Stimulated activated CD4-positive, alpha-beta T cell treated with anti-CD3 and anti-CD28 coated beads, Interleukin-4, amount 100 ng/mL, for 24 hours (primary cell): ENCODE measurements at regions not wholly inside any gene's neighbourhood (a gene's known extent, or its start where the extent isn't known, plus 50 kb on each side); places are given as distances from the start of the nearest gene placed in this dataset.
"Not testable (repeated sequence)": the region's sequence is repeated elsewhere in the genome, so short reads cannot be mapped to it uniquely, and the experiment has no call there.

Experiments used
- DNase-seq: peaks from one replicate; pipeline ENCODE4 v3.0.0-alpha.2; 2020

DNA sequence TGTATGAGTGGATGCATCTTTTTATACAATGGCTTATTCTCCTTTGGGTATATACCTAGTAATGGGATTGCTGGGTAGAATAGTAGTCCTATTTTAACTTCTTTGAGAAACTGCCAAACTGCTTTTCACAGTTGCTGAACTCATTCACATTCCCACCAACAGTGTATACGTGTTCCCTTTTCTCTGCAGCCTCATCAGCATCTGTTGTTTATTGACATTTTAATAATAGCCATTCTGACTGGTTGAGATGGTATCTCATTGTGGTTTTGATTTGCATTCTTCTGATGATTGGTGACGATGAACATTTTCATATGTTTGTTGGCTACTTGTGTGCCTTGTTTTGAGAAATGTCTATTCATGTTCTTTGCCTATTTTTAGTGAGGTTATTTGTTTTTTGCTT lies 687.0 kb upstream of the EPHA5 start:
- DNase-seq = no peak

GRCh38 chr4:66355328-66355727 lies 685.0 kb upstream of the EPHA5 start:
- DNase-seq = no peak

GRCh38 chr4:66351761-66352160 lies 681.5 kb upstream of the EPHA5 start:
- DNase-seq = no peak

DNA sequence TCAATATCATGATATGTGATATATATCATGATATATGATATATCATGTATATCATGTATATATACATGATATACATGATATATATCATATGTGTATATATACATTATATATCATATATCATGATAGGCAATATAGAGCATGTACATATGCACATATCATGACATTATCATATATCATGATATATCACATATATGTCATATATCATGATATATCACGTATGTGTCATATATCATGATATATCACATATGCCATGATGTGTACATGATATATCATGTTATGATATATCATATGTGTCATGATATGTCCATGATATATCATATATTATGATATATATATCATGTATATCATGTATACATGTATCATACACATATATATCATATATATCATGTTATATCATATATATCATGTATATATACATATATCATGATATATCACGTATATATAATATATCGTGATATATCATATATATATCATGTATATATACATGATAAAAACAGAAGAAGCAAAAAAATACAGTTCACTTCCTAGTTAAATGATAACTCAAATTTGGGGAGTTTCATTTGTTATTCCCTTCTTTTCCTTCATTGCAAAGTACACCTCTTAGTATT lies 670.1 kb upstream of the EPHA5 start:
- DNase-seq = no peak

- no peak for DNase-seq
Observed at GRCh38 chr4:66339007-66339406, 668.7 kb upstream of the EPHA5 start.

GRCh38 chr4:66331761-66332160 lies 661.5 kb upstream of the EPHA5 start:
- DNase-seq = no peak

DNA sequence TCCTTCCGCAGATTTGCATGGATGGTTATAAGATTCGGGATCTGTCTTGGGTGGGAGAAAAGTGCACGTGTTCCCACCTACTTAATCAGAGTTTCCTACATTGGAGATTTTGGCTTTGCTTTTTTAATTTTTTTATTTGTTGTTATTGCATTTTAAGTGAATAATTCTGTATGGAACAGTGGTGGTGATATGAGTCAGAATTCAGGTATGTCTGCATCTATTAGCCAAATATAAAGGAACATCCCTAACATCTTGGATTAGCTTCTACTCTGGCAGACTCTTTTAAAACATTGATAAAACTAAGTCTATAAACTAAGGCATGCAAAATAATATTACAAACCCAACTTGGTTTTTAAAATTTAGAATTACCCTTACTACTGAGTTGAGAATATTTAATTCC lies 659.8 kb upstream of the EPHA5 start:
- no peak for DNase-seq

- DNase-seq = no peak
Observed at GRCh38 chr4:66328803-66329574, 658.7 kb upstream of the EPHA5 start.

DNA sequence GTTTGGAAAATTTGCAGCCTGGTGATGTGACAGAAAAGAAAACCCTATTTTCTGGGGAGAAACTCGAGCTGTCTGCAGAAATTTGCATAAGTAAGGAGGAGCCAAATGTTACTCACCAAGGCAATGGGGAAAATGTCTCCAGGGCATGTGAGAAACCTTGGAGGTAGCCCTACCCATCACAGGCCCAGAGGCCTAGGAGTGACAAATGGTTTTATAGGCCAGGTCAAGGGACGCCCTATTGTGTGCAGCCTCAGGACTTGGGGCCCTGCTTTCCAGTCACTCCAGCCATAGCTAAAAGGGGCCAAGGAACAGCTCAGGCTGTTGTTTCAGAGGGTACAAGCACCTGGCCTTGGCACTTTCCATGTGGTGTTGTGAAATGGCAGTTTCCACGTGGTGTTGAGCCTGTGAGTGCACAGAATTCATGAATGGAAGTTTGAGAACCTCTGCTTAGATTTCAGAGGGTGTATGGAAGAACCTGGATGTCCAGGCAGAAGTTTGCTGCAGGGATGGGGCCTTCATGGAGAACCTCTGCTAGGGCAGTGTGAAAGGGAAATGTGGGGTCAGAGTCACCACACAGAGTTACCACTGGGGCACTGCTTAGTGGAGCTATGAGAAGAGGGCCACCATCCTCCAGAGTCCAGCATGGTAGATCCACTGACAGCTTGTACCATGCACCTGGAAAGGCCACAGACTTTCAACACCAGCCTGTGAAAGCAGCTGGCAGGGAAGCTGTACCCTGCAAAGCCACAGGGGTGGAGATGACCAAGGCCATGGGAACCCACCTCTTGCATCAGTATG lies 637.6 kb upstream of the EPHA5 start:
- DNase-seq = no peak

GRCh38 chr4:66300336-66300934 lies 630.1 kb upstream of the EPHA5 start:
- DNase-seq = no peak

- DNase-seq = no peak
Observed at GRCh38 chr4:66298569-66298968, 628.3 kb upstream of the EPHA5 start.

GRCh38 chr4:66297703-66298102 lies 627.4 kb upstream of the EPHA5 start:
- DNase-seq = no peak

DNA sequence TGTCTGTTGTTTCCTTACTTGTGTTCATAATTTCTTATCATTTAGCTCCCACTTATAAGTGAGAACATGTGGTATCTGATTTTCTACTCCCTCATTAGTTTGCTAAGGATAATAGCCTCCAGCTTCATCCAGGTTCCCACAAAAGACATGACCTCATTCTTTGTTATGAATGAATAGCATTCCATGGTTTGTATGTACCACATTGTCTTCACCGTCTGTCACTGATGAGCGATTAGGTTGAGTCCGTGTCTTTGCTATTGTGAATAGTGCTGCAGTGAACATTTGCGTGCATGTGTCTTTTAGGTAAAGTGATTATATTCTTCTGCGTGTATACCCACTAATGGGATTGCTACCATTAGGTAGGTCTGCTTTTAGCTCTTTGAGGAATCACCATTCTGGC lies 624.3 kb upstream of the EPHA5 start:
- no peak for DNase-seq

DNA sequence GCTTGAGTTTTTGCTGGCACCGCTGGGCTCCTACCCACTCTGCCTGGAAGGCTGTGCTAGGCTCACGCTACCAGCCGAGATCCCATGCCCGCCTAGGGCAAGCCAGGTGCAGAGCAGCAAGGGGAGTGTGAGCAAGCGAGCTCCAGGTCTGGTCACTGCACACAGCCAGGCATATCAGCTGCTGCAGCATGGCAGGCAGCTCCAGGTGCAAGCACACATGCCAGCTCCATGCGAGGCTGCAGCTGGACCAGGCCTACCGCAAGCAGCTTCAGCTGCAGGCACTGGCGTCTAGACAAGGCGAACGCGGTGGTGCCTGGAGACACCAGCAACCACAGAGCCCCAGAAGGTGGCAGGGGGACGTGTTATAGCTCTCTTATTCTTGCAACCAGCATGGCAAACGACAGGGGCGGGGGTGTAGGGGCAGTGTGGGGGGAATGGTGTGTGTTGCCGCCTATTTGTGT lies 614.7 kb upstream of the EPHA5 start:
- no peak for DNase-seq

DNA sequence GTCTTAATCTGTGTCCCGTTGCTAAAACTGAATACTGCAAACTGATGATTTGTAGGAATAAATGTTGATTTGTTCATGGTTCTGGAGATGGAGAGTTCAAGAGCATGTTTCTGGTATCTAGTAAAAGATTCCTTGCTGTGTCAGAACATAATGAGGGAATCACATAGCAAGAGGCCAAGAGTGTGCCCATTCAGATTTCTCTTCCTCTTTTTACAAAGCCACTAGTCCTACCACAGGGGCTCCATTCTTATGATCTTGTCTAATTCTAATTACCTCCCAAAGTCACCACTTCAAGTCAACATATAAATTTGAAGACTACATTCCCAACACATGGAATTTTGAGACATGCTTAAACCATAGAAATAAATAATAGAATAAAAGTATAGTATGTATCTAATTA lies 608.8 kb upstream of the EPHA5 start:
- DNase-seq = no peak

DNA sequence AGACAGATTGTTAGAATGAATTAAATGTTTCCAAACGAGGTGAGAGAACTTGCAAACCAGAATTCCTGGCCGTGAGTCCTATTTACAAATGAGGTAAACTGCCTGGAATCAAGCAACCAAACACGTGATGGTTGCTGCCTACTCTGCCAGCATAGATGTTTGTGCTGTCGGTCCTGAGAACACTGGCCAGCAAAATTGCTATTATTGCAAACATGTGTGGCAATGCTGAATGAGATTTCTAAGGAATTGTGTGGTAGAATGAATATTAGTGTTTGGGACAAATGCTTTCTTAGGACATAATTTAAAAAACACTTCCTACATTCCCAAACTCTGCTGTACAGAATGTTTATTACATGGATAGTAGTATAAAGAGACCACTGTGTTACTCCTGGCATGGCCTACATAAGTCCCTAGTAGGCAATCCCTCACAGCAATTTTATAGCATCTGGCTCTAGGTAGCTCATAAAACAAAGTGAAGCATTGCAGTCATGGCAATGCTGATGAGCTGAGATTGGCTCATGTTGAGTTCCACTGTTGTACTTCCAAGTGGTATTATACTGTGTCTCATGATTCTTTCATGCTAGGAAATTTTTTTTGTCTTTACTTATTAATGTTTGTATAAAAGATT lies 605.2 kb upstream of the EPHA5 start:
- no peak for DNase-seq

DNA sequence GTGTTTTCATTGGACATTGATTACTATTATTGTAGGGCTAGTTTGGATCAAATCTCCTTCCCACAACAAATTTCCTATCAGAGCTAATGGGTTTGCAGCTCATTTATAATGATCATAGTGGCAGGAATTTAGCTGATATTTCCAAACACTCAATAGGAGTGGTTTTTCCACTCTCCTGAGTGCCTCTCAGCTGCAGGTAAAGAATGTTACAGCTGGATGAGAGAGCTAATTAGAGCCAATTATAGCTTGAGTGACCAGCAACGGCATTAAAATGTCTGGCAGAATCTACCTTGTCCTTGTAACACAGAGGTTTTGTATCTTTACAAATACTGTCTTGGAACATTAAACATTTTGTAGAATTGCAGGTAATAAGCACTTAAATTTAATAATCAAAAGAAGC lies 602.8 kb upstream of the EPHA5 start:
- DNase-seq = no peak

DNA sequence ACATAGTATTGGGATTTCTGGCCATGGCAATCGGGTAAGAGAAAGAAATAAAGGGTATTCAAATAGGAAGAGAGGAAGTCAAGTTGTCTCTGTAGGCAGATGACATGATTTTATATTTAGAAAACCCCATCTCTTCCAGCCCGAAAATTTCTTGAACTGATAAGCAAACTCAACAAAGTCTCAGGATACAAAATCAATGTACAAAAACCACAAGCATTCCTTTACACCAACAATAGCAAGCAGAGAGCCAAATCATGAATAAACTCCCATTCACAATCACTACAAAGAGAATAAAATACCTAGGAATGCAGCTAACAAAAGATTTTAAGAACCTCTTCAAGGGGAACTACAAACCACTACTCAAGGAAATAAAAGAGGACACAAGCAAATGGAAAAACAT lies 600.1 kb upstream of the EPHA5 start:
- DNase-seq = not testable (repeated sequence)

GRCh38 chr4:66266554-66266953 lies 596.3 kb upstream of the EPHA5 start:
- not testable (repeated sequence) for DNase-seq

GRCh38 chr4:66266035-66266434 lies 595.7 kb upstream of the EPHA5 start:
- DNase-seq = no peak

DNA sequence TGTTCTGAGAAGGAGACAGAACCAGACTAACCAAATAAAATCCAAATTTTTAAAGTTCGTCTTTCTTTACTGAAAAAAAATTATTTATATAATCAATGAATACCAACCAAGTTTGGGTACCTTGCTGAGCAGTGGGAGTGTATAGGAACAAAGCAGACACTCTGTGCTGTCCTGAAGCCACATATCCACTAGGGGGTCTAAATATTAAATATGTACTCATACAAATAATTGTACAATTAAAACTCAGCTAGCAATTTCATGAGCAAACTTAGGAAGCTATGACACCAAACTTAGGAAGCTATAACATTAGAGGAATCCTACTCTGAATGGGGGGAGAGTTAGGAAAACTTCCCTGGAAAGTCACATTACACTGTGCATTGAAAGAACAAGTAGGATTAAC lies 582.0 kb upstream of the EPHA5 start:
- no peak for DNase-seq

GRCh38 chr4:66246643-66247042 lies 576.4 kb upstream of the EPHA5 start:
- DNase-seq = no peak

DNA sequence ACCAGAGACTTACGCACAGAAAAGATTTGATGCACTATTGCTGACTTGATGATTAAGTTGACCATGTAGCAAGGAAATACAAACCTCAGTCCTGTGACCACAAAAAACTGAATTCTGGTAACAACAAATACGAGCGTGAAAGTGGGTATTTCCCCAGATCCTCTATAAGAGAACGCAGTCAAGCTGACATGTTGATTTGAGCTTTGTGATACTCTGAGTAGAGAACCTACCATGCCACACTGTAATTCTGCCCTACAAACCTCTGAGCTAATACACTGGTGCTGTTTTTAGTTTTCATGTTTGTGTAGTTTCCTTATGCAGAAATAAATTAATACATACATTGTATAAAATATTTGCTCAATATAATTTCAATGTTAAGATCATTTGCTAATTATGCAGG lies 565.6 kb upstream of the EPHA5 start:
- no peak for DNase-seq
